ENCODE measurements at regions not wholly inside any gene's neighbourhood (a gene's known extent, or its start where the extent isn't known, plus 50 kb on each side); places are given as distances from the start of the nearest gene placed in this dataset.

DNA sequence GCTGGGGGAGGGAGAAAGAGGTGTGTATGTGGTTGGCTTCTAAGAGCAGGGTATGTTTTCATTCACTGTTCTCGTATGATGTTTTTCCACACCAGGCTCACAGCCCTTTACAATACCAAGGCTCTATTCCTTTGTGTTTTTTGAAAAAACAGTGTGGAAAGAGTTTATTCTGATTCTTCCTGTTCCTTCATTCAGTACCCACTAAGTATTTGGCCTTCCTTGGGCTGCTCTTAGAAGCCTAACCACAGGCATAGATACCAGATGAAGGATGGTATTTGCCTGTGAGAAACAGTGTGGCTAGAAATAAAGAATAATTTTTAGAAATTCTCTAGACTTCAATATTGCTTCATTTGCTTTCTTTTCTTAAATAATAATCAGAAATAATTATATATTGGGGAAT lies 518.0 kb upstream of the DIPK2B start:
- no peak for DNase-seq (ENCODE audit: low read depth in 1 of 2, low spot score in 1 of 2)
- Histone ChIP-seq H3K27ac (no peak overlapping the region), H3K4me3 (no peak overlapping the region), H3K4me2 (no peak overlapping the region), H3K4me1 (peaks cover 6% of the 10 kb centered on the region; the same call in 1 of the 3 replicates), H3K9me3 (no peaks in the 10 kb centered on the region)
- WGBS (ENCODE audit: missing lambda C conversion rate), result 100% methylated on average over 1 of the region's 1 CpG
- CTCF ChIA-PET, result no interaction called here
- POLR2A ChIA-PET, result no interaction called here
- no peak for ATAC-seq
- FAIRE-seq, result no peak
- TF ChIP-seq, protein P1, sequence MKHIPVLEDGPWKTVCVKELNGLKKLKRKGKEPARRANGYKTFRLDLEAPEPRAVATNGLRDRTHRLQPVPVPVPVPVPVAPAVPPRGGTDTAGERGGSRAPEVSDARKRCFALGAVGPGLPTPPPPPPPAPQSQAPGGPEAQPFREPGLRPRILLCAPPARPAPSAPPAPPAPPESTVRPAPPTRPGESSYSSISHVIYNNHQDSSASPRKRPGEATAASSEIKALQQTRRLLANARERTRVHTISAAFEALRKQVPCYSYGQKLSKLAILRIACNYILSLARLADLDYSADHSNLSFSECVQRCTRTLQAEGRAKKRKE (CRISPR knock-in tag; IDR thresholded peaks at IDR 0.05; ENCODE audit: low read depth), result no peak
- TF ChIP-seq EHMT2 (IDR thresholded peaks at IDR 0.05; ENCODE audit: low read depth) (no peak), CBX8 (IDR thresholded peaks at IDR 0.05) (no peak), RARB (CRISPR knock-in tag; IDR thresholded peaks at IDR 0.05) (no peak), CHD4 (IDR thresholded peaks at IDR 0.05; ENCODE audit: borderline replicate concordance) (no peak), HES2 (IDR thresholded peaks at IDR 0.05) (no peak), REST (IDR thresholded peaks at IDR 0.05) (no peak), CHD2 (IDR thresholded peaks at IDR 0.05; ENCODE audit: low read length, partially characterized antibody) (no peak), TFCP2L1 (CRISPR knock-in tag; IDR thresholded peaks at IDR 0.05) (no peak), ZNF302 (CRISPR knock-in tag; IDR thresholded peaks at IDR 0.05) (no peak)

GRCh38 chrX:45716750-45717149 lies 516.1 kb upstream of the DIPK2B start:
- WGBS (ENCODE audit: missing lambda C conversion rate), result 88% methylated on average over 3 of the region's 3 CpGs
- H3K4me3 ChIP-seq, result no peak overlapping the region
- DNase-seq (ENCODE audit: low read depth in 1 of 2, low spot score in 1 of 2) (no peak), ATAC-seq (no peak), FAIRE-seq (no peak)
- no peaks in the 10 kb centered on the region for H3K9me3 ChIP-seq
- H3K27ac ChIP-seq, result no peak overlapping the region
- H3K4me2 ChIP-seq, result no peak overlapping the region
- ChIA-PET CTCF (no interaction called here), POLR2A (no interaction called here)
- H3K4me1 ChIP-seq, result peaks cover 6% of the 10 kb centered on the region; the same call in 1 of the 3 replicates
- TF ChIP-seq ZFP36 (IDR thresholded peaks at IDR 0.05; ENCODE audit: borderline replicate concordance, partially characterized antibody) (no peak), MAFK (IDR thresholded peaks at IDR 0.05; ENCODE audit: partially characterized antibody) (no peak), SREBF2 (IDR thresholded peaks at IDR 0.05) (no peak), ZNF302 (CRISPR knock-in tag; IDR thresholded peaks at IDR 0.05) (no peak), MAX (IDR thresholded peaks at IDR 0.05) (no peak), FOSB (CRISPR knock-in tag; IDR thresholded peaks at IDR 0.05) (no peak), PBX3 (IDR thresholded peaks at IDR 0.05) (no peak), CEBPB (IDR thresholded peaks at IDR 0.05) (no peak), HES2 (IDR thresholded peaks at IDR 0.05) (no peak)
- TF ChIP-seq, protein P1 (CRISPR knock-in tag; IDR thresholded peaks at IDR 0.05; ENCODE audit: low read depth), result no peak
- TF ChIP-seq, protein P2, sequence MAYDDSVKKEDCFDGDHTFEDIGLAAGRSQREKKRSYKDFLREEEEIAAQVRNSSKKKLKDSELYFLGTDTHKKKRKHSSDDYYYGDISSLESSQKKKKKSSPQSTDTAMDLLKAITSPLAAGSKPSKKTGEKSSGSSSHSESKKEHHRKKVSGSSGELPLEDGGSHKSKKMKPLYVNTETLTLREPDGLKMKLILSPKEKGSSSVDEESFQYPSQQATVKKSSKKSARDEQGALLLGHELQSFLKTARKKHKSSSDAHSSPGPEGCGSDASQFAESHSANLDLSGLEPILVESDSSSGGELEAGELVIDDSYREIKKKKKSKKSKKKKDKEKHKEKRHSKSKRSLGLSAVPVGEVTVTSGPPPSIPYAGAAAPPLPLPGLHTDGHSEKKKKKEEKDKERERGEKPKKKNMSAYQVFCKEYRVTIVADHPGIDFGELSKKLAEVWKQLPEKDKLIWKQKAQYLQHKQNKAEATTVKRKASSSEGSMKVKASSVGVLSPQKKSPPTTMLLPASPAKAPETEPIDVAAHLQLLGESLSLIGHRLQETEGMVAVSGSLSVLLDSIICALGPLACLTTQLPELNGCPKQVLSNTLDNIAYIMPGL (CRISPR knock-in tag; IDR thresholded peaks at IDR 0.05; ENCODE audit: borderline replicate concordance), result no peak
